C4-2B (cell line): ENCODE measurements at regions not wholly inside any gene's neighbourhood (a gene's known extent, or its start where the extent isn't known, plus 50 kb on each side); places are given as distances from the start of the nearest gene placed in this dataset.

Experiments used
- ZFX ChIP-seq: fragments of 450-650 bp; IDR thresholded peaks from 2 replicates; pipeline ENCODE4 v1.6.1; 2017
- TF ChIP-seq, protein P1 (sequence below): fragments of 450-650 bp; conservative IDR thresholded peaks from 2 replicates; pipeline ENCODE4 v1.5.1; 2017; ENCODE audit warnings: mild to moderate bottlenecking

DNA sequence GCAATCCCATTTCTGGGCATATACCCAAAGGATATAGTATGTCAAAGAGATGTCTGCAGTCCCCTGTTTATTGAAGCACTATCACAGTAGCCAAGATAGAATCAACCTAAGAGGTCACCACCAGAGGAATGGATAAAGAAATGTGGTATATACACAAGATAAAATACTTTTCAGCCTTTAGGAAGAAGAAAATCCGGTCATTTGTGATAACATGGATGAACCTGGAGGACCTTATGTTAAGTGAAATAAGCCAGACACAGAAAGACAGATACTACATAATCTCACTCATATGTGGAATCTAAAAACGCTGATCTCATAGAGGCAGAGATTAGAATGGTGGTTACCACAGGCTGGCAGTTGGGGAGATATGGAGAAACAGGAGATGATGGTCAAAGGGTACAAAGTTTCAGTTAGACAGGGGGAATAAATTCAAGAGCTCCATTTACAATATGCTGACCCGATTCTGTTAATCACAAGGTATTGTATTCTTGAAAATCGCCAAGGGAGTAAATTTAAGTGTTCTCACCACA, 195.8 kb downstream of the MTHFS start:
- TF ChIP-seq, protein P1, sequence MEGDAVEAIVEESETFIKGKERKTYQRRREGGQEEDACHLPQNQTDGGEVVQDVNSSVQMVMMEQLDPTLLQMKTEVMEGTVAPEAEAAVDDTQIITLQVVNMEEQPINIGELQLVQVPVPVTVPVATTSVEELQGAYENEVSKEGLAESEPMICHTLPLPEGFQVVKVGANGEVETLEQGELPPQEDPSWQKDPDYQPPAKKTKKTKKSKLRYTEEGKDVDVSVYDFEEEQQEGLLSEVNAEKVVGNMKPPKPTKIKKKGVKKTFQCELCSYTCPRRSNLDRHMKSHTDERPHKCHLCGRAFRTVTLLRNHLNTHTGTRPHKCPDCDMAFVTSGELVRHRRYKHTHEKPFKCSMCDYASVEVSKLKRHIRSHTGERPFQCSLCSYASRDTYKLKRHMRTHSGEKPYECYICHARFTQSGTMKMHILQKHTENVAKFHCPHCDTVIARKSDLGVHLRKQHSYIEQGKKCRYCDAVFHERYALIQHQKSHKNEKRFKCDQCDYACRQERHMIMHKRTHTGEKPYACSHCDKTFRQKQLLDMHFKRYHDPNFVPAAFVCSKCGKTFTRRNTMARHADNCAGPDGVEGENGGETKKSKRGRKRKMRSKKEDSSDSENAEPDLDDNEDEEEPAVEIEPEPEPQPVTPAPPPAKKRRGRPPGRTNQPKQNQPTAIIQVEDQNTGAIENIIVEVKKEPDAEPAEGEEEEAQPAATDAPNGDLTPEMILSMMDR: no peak
- no peak for TF ChIP-seq ZFX
